ENCODE measurements at regions not wholly inside any gene's neighbourhood (a gene's known extent, or its start where the extent isn't known, plus 50 kb on each side); places are given as distances from the start of the nearest gene placed in this dataset.

GRCh38 chr18:40382197-40382596 is 1572.8 kb upstream of the PIK3C3 start:
- no peak for TF ChIP-seq CTCF (IDR thresholded peaks at IDR 0.05 in 8 of 11, conservative IDR thresholded peaks at IDR 0.05 in 3 of 11)
- no peak for TF ChIP-seq POLR2A (IDR thresholded peaks at IDR 0.05)
- TF ChIP-seq POLR2AphosphoS5 (IDR thresholded peaks at IDR 0.05): no peak
